ENCODE measurements at regions not wholly inside any gene's neighbourhood (a gene's known extent, or its start where the extent isn't known, plus 50 kb on each side); places are given as distances from the start of the nearest gene placed in this dataset.
"Not testable (repeated sequence)": the region's sequence is repeated elsewhere in the genome, so short reads cannot be mapped to it uniquely, and the experiment has no call there.

DNA sequence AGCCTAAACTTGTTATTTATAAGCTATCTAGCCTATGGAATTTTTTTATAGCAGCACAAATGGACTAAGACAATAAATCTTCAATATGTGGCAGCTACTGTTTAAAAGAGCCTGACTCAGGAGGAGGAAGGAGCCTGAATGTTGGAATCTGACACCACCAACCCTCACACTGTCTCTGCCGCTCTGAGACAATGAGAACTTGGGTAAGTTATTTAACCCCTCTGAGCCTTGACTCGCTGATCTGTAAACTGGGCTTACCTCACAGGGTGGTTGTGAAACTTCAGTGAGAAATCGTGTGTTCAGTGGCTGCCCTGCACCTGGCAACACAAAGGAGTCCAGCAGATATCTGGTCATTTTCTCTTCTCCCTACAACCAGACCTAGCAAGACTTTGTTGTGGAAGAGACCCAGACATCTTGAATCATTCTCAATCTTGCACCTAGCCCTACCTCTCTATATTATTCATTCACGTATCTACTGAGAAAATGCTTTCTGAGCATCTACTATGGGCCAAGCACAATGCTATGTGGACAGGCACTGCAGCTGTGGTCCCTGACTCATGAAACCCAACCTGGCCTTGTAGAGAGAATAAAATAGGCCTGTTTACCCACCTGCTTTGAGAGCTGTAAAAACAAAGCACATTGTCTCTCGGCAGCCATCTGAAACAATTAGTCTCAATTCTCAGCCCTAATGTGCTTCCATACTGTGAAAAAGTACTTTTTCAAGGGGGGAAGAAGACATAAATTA is 81.9 kb upstream of the SLC25A36 start:
- H3K4me3 ChIP-seq (ENCODE audit: low read length): no peak overlapping the region
- peak; percentile 15 for DNase-seq (ENCODE audit: low read depth)
- TF ChIP-seq, protein P1, sequence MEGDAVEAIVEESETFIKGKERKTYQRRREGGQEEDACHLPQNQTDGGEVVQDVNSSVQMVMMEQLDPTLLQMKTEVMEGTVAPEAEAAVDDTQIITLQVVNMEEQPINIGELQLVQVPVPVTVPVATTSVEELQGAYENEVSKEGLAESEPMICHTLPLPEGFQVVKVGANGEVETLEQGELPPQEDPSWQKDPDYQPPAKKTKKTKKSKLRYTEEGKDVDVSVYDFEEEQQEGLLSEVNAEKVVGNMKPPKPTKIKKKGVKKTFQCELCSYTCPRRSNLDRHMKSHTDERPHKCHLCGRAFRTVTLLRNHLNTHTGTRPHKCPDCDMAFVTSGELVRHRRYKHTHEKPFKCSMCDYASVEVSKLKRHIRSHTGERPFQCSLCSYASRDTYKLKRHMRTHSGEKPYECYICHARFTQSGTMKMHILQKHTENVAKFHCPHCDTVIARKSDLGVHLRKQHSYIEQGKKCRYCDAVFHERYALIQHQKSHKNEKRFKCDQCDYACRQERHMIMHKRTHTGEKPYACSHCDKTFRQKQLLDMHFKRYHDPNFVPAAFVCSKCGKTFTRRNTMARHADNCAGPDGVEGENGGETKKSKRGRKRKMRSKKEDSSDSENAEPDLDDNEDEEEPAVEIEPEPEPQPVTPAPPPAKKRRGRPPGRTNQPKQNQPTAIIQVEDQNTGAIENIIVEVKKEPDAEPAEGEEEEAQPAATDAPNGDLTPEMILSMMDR (IDR thresholded peaks at IDR 0.05; ENCODE audit: insufficient read depth, low read depth, low read length, missing control alignments): no peak

DNA sequence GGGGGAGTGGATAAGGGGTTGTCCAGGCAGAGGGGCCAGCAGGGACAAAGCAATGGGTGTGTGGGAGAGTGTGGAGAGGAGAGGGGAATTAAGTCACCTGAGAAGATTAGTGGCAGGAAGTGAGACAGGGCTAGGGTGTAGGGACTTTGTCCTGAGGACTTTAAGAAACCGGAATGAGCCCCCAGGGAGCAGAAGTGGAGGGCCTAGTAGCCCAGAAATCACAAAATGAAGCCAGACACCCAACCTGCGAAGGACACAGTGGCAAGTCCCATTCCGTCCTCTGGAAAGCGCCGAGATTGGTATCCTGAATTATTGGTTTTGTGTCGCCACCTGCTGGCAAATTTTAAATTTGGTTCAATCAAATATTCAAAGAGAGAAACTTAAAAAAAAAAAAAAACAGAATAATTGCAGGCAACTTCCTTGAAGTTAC is 78.0 kb upstream of the SLC25A36 start:
- H3K4me3 ChIP-seq (ENCODE audit: low read length): no peak overlapping the region
- DNase-seq (ENCODE audit: low read depth): peak; percentile 63
- TF ChIP-seq, protein P1 (IDR thresholded peaks at IDR 0.05; ENCODE audit: insufficient read depth, low read depth, low read length, missing control alignments): peak; percentile 48

DNA sequence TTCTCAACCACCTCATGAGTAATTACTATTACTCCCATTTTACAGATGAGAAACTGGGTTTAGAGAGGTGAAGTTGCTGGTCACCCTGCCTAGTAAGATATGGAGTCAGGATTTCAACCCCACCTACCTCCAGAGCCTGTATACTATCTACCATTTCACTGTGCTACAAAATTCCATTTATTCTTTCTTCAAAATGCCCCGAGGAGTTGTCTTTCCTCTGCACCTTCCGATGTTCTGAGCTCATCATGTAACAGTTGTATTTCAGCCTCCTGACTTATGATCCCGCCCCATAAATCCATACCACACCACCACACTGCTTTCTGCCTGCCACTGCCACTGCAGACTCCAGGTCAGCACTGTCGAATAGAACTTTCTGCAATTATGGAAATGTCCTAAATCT is 71.3 kb upstream of the SLC25A36 start:
- no peak for DNase-seq (ENCODE audit: low read depth)
- no peak overlapping the region for H3K4me3 ChIP-seq (ENCODE audit: low read length)
- TF ChIP-seq, protein P1 (IDR thresholded peaks at IDR 0.05; ENCODE audit: insufficient read depth, low read depth, low read length, missing control alignments): no peak

DNA sequence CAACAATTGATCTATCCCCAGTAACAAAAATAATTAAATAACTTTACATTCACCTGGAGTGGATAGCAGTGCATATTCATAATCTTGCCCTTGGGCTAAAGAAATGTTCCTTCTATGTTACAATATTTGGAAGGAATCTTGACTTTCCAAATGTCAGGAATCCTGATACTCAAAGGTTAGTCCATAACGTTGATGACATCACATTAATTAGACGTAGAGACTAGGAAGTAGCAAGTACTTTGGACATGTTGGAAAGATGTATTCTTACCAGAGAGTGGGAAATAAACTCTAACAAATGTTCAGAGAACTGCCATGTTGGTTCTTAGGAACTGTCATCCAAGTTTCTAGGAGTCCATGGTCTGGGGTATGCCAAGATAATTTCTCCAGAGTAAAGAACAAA is 70.6 kb upstream of the SLC25A36 start:
- DNase-seq (ENCODE audit: low read depth): no peak
- TF ChIP-seq, protein P1 (IDR thresholded peaks at IDR 0.05; ENCODE audit: insufficient read depth, low read depth, low read length, missing control alignments): no peak
- H3K4me3 ChIP-seq (ENCODE audit: low read length): no peak overlapping the region

DNA sequence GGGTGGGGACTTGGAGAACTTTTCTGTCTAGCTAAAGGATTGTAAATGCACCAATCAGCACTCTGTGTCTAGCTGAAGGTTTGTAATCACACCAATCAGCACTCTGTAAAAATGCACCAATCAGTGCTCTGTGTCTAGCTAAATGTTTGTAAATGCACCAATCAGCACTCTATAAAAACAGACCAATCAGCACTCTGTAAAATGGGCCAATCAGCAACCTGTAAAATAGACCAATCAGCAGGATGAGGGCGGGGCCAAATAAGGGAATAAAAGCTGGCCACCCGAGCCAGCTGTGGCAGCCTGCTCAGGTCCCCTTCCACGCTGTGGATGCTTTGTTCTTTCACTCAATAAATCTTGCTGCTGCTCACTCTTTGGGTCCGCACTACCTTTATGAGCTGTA is 69.5 kb upstream of the SLC25A36 start:
- not testable (repeated sequence) for DNase-seq (ENCODE audit: low read depth)

DNA sequence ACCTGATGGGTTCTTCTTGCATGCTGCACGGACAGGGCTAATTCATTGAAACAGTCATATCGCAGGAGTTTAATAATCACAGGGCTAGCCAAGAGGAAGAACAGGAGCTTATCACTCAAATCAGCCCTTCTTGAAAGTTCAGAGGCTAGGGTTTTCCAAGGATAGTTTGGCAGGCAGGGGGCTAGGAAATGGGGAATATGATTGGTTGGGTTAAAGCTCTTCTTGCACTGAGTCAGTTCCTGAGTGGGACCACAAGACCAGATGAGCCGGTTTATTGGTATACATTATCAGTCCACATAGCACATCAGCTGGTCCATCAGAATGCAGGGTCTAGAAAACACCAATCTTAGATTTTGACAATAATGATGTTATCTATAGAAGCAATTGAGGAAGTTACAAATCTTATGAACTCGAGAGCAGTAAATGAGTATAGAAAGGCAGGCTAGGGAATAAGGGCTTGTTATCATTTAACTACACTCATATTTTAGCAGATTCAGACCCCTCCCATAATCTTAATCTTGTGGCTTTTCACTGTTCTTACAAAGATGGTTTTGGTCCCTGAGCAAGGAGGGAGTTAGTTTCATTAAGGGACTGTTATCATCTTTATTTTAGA is 58.1 kb upstream of the SLC25A36 start:
- DNase-seq (ENCODE audit: low read depth): no peak
- TF ChIP-seq, protein P1 (IDR thresholded peaks at IDR 0.05; ENCODE audit: insufficient read depth, low read depth, low read length, missing control alignments): no peak
- no peak overlapping the region for H3K4me3 ChIP-seq (ENCODE audit: low read length)

More for the DNA sequence above, 69.5 kb upstream of the SLC25A36 start:
- not testable (repeated sequence) for H3K4me3 ChIP-seq (ENCODE audit: low read length)

DNA sequence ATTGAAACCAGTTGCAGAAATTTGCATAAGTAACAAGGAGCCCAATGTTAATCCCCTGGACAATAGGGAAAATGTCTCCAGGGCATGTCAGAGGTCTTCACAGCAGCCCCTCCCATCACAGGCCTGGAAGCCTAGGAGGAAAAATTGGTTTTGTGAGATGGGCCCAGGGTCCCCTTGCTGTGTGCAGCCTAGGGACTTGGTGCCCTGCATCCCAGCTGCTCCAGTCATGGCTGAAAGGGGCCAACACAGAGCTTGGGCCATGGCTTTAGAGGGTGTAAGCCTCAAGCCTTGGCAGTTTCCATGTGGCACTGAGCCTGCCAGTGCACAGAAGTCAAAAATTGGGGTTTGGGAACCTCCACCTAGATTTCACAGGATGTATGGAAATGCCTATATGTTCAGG is 55.9 kb upstream of the SLC25A36 start:
- H3K4me3 ChIP-seq (ENCODE audit: low read length); DNase-seq (ENCODE audit: low read depth): not testable (repeated sequence)

All from epithelial cell of esophagus (primary cell).